ENCODE measurements at regions not wholly inside any gene's neighbourhood (a gene's known extent, or its start where the extent isn't known, plus 50 kb on each side); places are given as distances from the start of the nearest gene placed in this dataset.

DNA sequence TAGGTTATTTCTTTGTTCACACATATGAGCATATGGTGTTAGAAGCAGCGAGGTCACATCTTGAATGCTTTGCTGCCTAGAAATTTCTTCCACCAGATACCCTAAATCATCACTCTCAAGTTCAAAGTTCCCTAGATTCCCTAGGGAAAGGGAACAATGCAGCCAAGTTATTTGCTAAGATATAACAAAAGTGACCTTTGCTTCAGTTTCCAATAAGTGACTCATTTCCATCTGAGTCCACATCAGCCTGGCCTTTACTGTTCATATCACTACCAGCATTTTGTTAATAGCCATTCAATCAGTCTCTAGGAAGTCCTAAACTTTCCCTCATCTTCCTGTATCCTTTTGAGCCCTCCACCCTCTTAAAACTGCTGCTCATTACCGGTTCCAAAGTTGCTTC is 1502.5 kb downstream of the KCNT2 start:
- no peak overlapping the region for H3K4me3 ChIP-seq
- H3K79me2 ChIP-seq (ENCODE audit: control insufficient read depth, insufficient read depth, low read length), result no peaks in the 10 kb centered on the region
- CTCF ChIA-PET (ENCODE audit: low intra/inter-chr PET ratio), result no interaction called here
- no peaks in the 10 kb centered on the region for H4K20me1 ChIP-seq (replicated peaks; ENCODE audit: control insufficient read depth, insufficient read depth, low read length)
- no peaks in the 10 kb centered on the region for H3K36me3 ChIP-seq (ENCODE audit: control insufficient read depth, insufficient read depth, low read length)
- 0 out of 2 replicates have a peak, but pooled peaks cover 5% of the 10 kb centered on the region for H3K9me3 ChIP-seq (replicated peaks; ENCODE audit: control insufficient read depth, insufficient read depth, low read depth, low read length)
- no peaks in the 10 kb centered on the region for H3K27me3 ChIP-seq (ENCODE audit: control insufficient read depth in 2 of 2, insufficient read depth in 2 of 2, low read length in 2 of 2)
- intact Hi-C loops (cut with micrococcal nuclease) (no loop called here), in situ Hi-C loops (cut with MboI) (no loop called here)
- H3K4me1 ChIP-seq (replicated peaks in 1 of 2; ENCODE audit: control insufficient read depth in 2 of 2, insufficient read depth in 2 of 2, low read length in 2 of 2), result no peaks in the 10 kb centered on the region
- no peak overlapping the region for H2AFZ ChIP-seq (ENCODE audit: low read depth, low read length)
- DNase-seq (ENCODE audit: extremely low read depth in 1 of 4, low spot score in 3 of 4) (no peak), FAIRE-seq (no peak), ATAC-seq (no peak)
- H3K4me2 ChIP-seq (ENCODE audit: insufficient read depth, low read length), result no peak overlapping the region
- TF ChIP-seq, protein P1, sequence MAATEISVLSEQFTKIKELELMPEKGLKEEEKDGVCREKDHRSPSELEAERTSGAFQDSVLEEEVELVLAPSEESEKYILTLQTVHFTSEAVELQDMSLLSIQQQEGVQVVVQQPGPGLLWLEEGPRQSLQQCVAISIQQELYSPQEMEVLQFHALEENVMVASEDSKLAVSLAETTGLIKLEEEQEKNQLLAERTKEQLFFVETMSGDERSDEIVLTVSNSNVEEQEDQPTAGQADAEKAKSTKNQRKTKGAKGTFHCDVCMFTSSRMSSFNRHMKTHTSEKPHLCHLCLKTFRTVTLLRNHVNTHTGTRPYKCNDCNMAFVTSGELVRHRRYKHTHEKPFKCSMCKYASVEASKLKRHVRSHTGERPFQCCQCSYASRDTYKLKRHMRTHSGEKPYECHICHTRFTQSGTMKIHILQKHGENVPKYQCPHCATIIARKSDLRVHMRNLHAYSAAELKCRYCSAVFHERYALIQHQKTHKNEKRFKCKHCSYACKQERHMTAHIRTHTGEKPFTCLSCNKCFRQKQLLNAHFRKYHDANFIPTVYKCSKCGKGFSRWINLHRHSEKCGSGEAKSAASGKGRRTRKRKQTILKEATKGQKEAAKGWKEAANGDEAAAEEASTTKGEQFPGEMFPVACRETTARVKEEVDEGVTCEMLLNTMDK (IDR thresholded peaks at IDR 0.05; ENCODE audit: borderline replicate concordance, insufficient read depth, low read depth, low read length, poor library complexity, severe bottlenecking), result no peak
- TF ChIP-seq HDAC8 (tag; IDR thresholded peaks at IDR 0.05), result no peak
- TF ChIP-seq KLF6 (CRISPR knock-in tag; IDR thresholded peaks at IDR 0.05; ENCODE audit: borderline replicate concordance), result no peak
- TF ChIP-seq KDM2B (CRISPR knock-in tag; IDR thresholded peaks at IDR 0.05), result no peak
- TF ChIP-seq ZNF23 (CRISPR knock-in tag; IDR thresholded peaks at IDR 0.05), result no peak
- TF ChIP-seq BHLHE40 (IDR thresholded peaks at IDR 0.05; ENCODE audit: low read length), result no peak
- no peak for TF ChIP-seq CBX8 (IDR thresholded peaks at IDR 0.05; ENCODE audit: borderline replicate concordance, extremely low read depth, low read depth, low read length, poor library complexity, severe bottlenecking)
- no peak for TF ChIP-seq RFX5 (IDR thresholded peaks at IDR 0.05; ENCODE audit: low read depth, low read length)
- no peak for TF ChIP-seq ZNF311 (CRISPR knock-in tag; IDR thresholded peaks at IDR 0.05)
- 0% methylated on average over 2 of the region's 2 CpGs for WGBS (ENCODE audit: insufficient coverage, low coverage, missing lambda C conversion rate)
- H3K9me1 ChIP-seq (ENCODE audit: control insufficient read depth, insufficient read depth, low read length), result no peaks in the 10 kb centered on the region
- H3K27ac ChIP-seq (ENCODE audit: extremely low read depth, low read depth, low read length), result no peak overlapping the region
- POLR2A ChIA-PET, result no interaction called here
- no TSS peak for BruUV-seq (replicated peaks)
- H3K9ac ChIP-seq (ENCODE audit: insufficient read depth in 1 of 2, low read depth in 2 of 2, low read length in 2 of 2), result no peak overlapping the region

Measured in K562 (cell line).